ENCODE measurements at regions not wholly inside any gene's neighbourhood (a gene's known extent, or its start where the extent isn't known, plus 50 kb on each side); places are given as distances from the start of the nearest gene placed in this dataset.

DNA sequence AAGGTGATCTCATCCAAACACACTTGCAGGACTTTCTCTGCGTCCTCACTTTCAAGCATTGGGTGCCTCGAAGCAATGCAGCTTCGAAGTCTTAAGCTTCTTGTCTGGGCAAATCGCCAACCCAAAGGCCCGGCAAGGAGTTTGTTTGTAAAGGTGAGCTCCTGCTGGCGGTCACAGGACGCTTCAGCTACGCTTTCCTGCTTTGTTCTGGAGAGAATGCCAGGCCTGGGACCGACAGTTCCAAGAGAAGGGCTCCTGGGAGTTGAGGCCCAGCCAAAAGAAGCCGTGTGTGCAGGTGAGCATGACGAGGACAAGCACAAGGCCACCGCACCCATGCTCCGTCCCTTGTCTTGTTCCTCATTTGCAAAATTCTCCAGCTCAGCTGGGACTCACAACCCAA lies 106.6 kb upstream of the DOCK1 start:
- Mint-ChIP-seq H3K27me3 (ENCODE audit: low read depth) (peaks cover 2% of the 10 kb centered on the region), H3K27ac (no peak overlapping the region), H3K4me1 (ENCODE audit: low read depth) (no peaks in the 10 kb centered on the region), H3K4me3 (no peak overlapping the region), H3K9me3 (peaks cover 12% of the 10 kb centered on the region), H3K36me3 (ENCODE audit: low read depth) (no peaks in the 10 kb centered on the region)
- intact Hi-C loops (cut with micrococcal nuclease) = no loop called here
- no peak for DNase-seq
- CTCF ChIA-PET = interaction anchor here (0.6 kb wide), 1 partner anchor 108 kb away, joined by 4 read pairs; no protein-coding TSS in a partner anchor

GRCh38 chr10:126803394-126803793 lies 101.8 kb upstream of the DOCK1 start:
- DNase-seq = no peak
- Mint-ChIP-seq H3K4me1 (ENCODE audit: low read depth) (no peaks in the 10 kb centered on the region), H3K27me3 (ENCODE audit: low read depth) (peaks cover 4% of the 10 kb centered on the region), H3K4me3 (no peak overlapping the region), H3K36me3 (ENCODE audit: low read depth) (no peaks in the 10 kb centered on the region), H3K9me3 (peaks cover 5% of the 10 kb centered on the region), H3K27ac (no peak overlapping the region)
- intact Hi-C loops (cut with micrococcal nuclease) = no loop called here
- CTCF ChIA-PET = no interaction called here

- CTCF ChIA-PET = no interaction called here
- H3K27me3 Mint-ChIP-seq (ENCODE audit: low read depth) = peaks cover 4% of the 10 kb centered on the region
- intact Hi-C loops (cut with micrococcal nuclease) = no loop called here
- DNase-seq = no peak
- H3K4me1 Mint-ChIP-seq (ENCODE audit: low read depth) = no peaks in the 10 kb centered on the region
- no peak overlapping the region for H3K27ac Mint-ChIP-seq
- no peaks in the 10 kb centered on the region for H3K9me3 Mint-ChIP-seq
- no peaks in the 10 kb centered on the region for H3K36me3 Mint-ChIP-seq (ENCODE audit: low read depth)
- no peak overlapping the region for H3K4me3 Mint-ChIP-seq
Observed at GRCh38 chr10:126804396-126804795, 100.8 kb upstream of the DOCK1 start.

GRCh38 chr10:126806498-126806897 lies 98.7 kb upstream of the DOCK1 start:
- Mint-ChIP-seq H3K4me1 (ENCODE audit: low read depth) (no peaks in the 10 kb centered on the region), H3K27ac (no peak overlapping the region), H3K9me3 (peaks cover 11% of the 10 kb centered on the region), H3K4me3 (no peak overlapping the region), H3K36me3 (ENCODE audit: low read depth) (no peaks in the 10 kb centered on the region), H3K27me3 (ENCODE audit: low read depth) (peaks cover 4% of the 10 kb centered on the region)
- intact Hi-C loops (cut with micrococcal nuclease) = no loop called here
- CTCF ChIA-PET = interaction anchor here (0.6 kb wide), 1 partner anchor 692 kb away, joined by 4 read pairs; no protein-coding TSS in a partner anchor
- DNase-seq = no peak

DNA sequence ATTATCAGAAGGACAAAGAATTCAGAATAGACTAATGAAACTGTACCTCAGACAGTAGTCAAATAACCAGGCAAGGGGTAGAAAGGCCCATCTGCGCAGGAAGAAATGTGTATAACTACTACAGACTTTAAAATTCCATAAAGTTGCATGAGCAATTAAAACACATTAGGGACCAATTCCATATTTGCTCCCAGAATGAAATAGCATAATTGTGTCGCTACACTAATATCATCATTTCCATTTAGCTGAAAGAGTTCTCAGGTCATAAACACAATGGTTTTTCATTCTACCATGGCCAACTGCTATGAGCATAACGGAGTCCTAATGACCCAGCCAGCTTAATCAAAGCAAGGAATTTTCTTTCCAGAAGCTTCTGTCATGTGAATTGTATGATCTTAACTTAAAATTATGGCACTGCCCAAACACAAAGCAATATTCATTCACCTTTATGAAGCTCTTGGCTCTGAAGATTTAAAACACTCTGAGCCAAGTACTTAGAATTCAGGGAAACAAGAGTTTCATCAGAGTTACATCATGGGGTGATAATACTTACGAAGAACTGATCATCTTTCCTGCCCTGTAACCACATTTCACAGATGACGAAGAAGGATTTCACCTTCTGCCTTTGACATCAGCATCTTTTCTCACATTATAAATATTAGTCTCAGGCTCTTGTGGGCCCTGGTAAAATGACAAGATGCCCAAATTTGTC lies 98.1 kb upstream of the DOCK1 start:
- intact Hi-C loops (cut with micrococcal nuclease) = no loop called here
- DNase-seq = no peak
- no peaks in the 10 kb centered on the region for H3K4me1 Mint-ChIP-seq (ENCODE audit: low read depth)
- CTCF ChIA-PET = interaction anchor here (0.6 kb wide), 1 partner anchor 691 kb away, joined by 4 read pairs; no protein-coding TSS in a partner anchor
- H3K27me3 Mint-ChIP-seq (ENCODE audit: low read depth) = peaks cover 4% of the 10 kb centered on the region
- no peaks in the 10 kb centered on the region for H3K36me3 Mint-ChIP-seq (ENCODE audit: low read depth)
- no peak overlapping the region for H3K4me3 Mint-ChIP-seq
- H3K27ac Mint-ChIP-seq = no peak overlapping the region
- peaks cover 11% of the 10 kb centered on the region for H3K9me3 Mint-ChIP-seq

- Mint-ChIP-seq H3K36me3 (ENCODE audit: low read depth) (no peaks in the 10 kb centered on the region), H3K27me3 (ENCODE audit: low read depth) (peaks cover 4% of the 10 kb centered on the region), H3K9me3 (peaks cover 11% of the 10 kb centered on the region), H3K27ac (no peak overlapping the region), H3K4me3 (no peak overlapping the region), H3K4me1 (ENCODE audit: low read depth) (no peaks in the 10 kb centered on the region)
- intact Hi-C loops (cut with micrococcal nuclease) = no loop called here
- CTCF ChIA-PET = no interaction called here
- no peak for DNase-seq
Observed at GRCh38 chr10:126808103-126808502, 97.1 kb upstream of the DOCK1 start.

- Mint-ChIP-seq H3K27ac (no peak overlapping the region), H3K27me3 (ENCODE audit: low read depth) (peaks cover 1% of the 10 kb centered on the region), H3K4me1 (ENCODE audit: low read depth) (no peaks in the 10 kb centered on the region), H3K36me3 (ENCODE audit: low read depth) (no peaks in the 10 kb centered on the region), H3K9me3 (peaks cover 11% of the 10 kb centered on the region), H3K4me3 (no peak overlapping the region)
- intact Hi-C loops (cut with micrococcal nuclease) = no loop called here
- CTCF ChIA-PET = no interaction called here
- DNase-seq = no peak
Observed at GRCh38 chr10:126813432-126813831, 91.8 kb upstream of the DOCK1 start.

DNA sequence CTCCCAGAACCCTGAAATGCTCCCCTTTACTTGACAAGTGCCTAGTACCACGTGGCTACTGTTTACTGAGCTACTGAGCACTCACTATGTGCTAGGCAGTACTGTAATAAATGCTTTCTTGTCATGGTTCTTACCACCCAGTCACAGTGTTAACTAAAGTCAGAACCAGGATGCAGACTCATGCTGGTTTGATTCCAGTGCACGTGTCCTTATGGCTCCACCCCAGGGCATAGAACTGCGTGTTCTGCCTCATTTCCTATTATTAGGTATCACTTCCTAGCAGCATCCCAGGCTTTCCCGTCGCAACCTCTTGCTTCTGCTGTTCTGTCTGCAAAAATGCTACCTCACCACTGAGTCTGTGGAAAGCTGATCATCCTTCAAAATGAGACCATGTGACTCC lies 71.7 kb upstream of the DOCK1 start:
- CTCF ChIA-PET = no interaction called here

DNA sequence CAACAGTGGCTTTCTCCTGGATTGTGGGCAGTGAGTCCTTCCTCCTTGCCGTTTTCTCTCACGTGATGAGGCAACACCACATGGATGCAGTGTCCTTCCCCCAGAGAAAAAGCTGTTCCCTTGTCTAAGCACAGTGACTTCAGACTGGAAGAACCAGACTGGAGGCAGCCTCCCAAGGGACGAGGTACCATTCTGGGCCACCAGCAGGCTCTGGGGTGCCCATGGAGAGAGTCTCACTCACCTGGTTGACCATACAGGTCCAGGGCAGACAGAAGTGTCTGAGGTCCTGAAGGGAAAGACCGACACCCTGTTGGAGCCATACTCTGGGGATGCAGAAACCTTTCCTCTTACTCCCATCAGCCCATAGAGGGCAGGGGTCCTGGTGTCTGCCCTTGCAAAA lies 69.2 kb upstream of the DOCK1 start:
- Mint-ChIP-seq H3K9me3 (peaks cover 4% of the 10 kb centered on the region), H3K36me3 (ENCODE audit: low read depth) (no peaks in the 10 kb centered on the region), H3K4me1 (ENCODE audit: low read depth) (no peaks in the 10 kb centered on the region), H3K27ac (no peak overlapping the region), H3K4me3 (no peak overlapping the region), H3K27me3 (ENCODE audit: low read depth) (no peaks in the 10 kb centered on the region)
- CTCF ChIA-PET = interaction anchor here (0.7 kb wide), 1 partner anchor 659 kb away, joined by 4 read pairs; no protein-coding TSS in a partner anchor
- intact Hi-C loops (cut with micrococcal nuclease) = no loop called here
- no peak for DNase-seq

More for the DNA sequence above, 71.7 kb upstream of the DOCK1 start:
- H3K27me3 Mint-ChIP-seq (ENCODE audit: low read depth) = no peaks in the 10 kb centered on the region
- no peak for DNase-seq
- no peak overlapping the region for H3K27ac Mint-ChIP-seq
- H3K4me1 Mint-ChIP-seq (ENCODE audit: low read depth) = no peaks in the 10 kb centered on the region
- H3K36me3 Mint-ChIP-seq (ENCODE audit: low read depth) = no peaks in the 10 kb centered on the region
- intact Hi-C loops (cut with micrococcal nuclease) = no loop called here
- H3K4me3 Mint-ChIP-seq = no peak overlapping the region
- H3K9me3 Mint-ChIP-seq = peaks cover 12% of the 10 kb centered on the region

- H3K4me1 Mint-ChIP-seq (ENCODE audit: low read depth) = no peaks in the 10 kb centered on the region
- no peaks in the 10 kb centered on the region for H3K9me3 Mint-ChIP-seq
- no peaks in the 10 kb centered on the region for H3K36me3 Mint-ChIP-seq (ENCODE audit: low read depth)
- DNase-seq = no peak
- CTCF ChIA-PET = no interaction called here
- H3K4me3 Mint-ChIP-seq = no peak overlapping the region
- no peak overlapping the region for H3K27ac Mint-ChIP-seq
- no peaks in the 10 kb centered on the region for H3K27me3 Mint-ChIP-seq (ENCODE audit: low read depth)
- intact Hi-C loops (cut with micrococcal nuclease) = no loop called here
Observed at GRCh38 chr10:126838316-126838715, 66.9 kb upstream of the DOCK1 start.

GRCh38 chr10:126839094-126839761 lies 66.0 kb upstream of the DOCK1 start:
- DNase-seq = no peak
- H3K36me3 Mint-ChIP-seq (ENCODE audit: low read depth) = no peaks in the 10 kb centered on the region
- no peak overlapping the region for H3K4me3 Mint-ChIP-seq
- no peak overlapping the region for H3K27ac Mint-ChIP-seq
- CTCF ChIA-PET = no interaction called here
- H3K4me1 Mint-ChIP-seq (ENCODE audit: low read depth) = no peaks in the 10 kb centered on the region
- intact Hi-C loops (cut with micrococcal nuclease) = no loop called here
- no peaks in the 10 kb centered on the region for H3K27me3 Mint-ChIP-seq (ENCODE audit: low read depth)
- H3K9me3 Mint-ChIP-seq = no peaks in the 10 kb centered on the region

DNA sequence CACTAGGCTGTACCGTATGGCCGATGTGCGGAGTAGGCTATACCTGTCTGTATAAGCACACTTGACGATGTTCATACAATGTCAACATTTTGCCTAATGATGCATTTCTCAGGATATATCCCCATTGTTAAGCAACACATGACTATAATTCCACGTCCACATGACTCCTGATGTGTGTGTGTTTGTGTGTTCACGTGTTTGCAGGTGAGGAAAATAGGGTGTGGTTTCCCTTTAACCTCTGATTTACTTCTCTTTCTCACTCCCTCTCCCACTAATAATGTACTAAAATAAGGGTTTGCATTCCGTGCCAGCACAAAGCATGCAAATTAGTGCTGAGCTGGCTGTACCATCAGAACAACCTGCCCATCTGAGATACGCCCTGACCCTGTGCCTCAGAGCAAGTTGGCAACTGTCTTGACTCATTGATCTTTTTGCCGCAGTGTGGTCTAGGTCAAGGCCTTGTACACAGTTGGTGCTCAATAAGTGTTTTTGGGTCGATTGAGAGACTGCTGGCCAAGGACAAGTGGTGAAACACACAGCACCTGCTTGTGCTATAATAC lies 64.6 kb upstream of the DOCK1 start:
- H3K27me3 Mint-ChIP-seq (ENCODE audit: low read depth) = no peaks in the 10 kb centered on the region
- H3K4me3 Mint-ChIP-seq = no peak overlapping the region

More for the DNA sequence above, 64.6 kb upstream of the DOCK1 start:
- no peaks in the 10 kb centered on the region for H3K9me3 Mint-ChIP-seq
- intact Hi-C loops (cut with micrococcal nuclease) = no loop called here
- H3K4me1 Mint-ChIP-seq (ENCODE audit: low read depth) = no peaks in the 10 kb centered on the region
- CTCF ChIA-PET = no interaction called here
- H3K27ac Mint-ChIP-seq = no peak overlapping the region
- no peak for DNase-seq
- H3K36me3 Mint-ChIP-seq (ENCODE audit: low read depth) = no peaks in the 10 kb centered on the region

All from activated naive CD4-positive, alpha-beta T cell treated with anti-CD3 and anti-CD28 coated beads for 36 hours (primary cell).